ENCODE measurements at regions not wholly inside any gene's neighbourhood (a gene's known extent, or its start where the extent isn't known, plus 50 kb on each side); places are given as distances from the start of the nearest gene placed in this dataset.
"Not testable (repeated sequence)": the region's sequence is repeated elsewhere in the genome, so short reads cannot be mapped to it uniquely, and the experiment has no call there.

DNA sequence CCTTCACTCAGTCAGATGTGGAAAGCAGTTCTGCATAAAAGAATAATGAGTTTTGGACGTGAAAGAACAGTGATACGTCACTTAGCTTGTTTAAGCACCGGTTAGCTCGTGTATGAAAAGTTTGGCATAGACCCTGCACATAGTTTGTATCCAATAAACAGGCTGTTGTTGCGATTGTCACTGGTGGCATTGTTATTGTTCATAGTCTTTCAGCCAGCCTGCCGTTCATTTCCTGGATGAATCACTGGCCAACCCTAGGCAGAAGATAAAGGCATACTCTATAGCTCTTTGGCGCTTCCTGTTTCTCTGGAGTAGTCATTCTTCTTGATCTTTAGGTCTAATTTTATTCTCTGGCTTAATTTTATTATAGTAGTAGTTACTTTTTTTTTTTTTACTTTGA, 57.8 kb upstream of the ANKRD30A start:
- H3K36me3 ChIP-seq, result no peaks in the 10 kb centered on the region
- TF ChIP-seq, protein P1, sequence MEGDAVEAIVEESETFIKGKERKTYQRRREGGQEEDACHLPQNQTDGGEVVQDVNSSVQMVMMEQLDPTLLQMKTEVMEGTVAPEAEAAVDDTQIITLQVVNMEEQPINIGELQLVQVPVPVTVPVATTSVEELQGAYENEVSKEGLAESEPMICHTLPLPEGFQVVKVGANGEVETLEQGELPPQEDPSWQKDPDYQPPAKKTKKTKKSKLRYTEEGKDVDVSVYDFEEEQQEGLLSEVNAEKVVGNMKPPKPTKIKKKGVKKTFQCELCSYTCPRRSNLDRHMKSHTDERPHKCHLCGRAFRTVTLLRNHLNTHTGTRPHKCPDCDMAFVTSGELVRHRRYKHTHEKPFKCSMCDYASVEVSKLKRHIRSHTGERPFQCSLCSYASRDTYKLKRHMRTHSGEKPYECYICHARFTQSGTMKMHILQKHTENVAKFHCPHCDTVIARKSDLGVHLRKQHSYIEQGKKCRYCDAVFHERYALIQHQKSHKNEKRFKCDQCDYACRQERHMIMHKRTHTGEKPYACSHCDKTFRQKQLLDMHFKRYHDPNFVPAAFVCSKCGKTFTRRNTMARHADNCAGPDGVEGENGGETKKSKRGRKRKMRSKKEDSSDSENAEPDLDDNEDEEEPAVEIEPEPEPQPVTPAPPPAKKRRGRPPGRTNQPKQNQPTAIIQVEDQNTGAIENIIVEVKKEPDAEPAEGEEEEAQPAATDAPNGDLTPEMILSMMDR (IDR thresholded peaks at IDR 0.05), result no peak
- no peak for ATAC-seq
- intact Hi-C loops (cut with DNase I), result no loop called here
- no peaks in the 10 kb centered on the region for H3K4me1 ChIP-seq
- no peaks in the 10 kb centered on the region for H3K27me3 ChIP-seq
- H3K4me3 ChIP-seq, result no peak overlapping the region
- no peak overlapping the region for H3K27ac ChIP-seq
- no peak for DNase-seq
- peaks cover 0 to 24% of the 10 kb centered on the region in 2 donors for H3K9me3 ChIP-seq

DNA sequence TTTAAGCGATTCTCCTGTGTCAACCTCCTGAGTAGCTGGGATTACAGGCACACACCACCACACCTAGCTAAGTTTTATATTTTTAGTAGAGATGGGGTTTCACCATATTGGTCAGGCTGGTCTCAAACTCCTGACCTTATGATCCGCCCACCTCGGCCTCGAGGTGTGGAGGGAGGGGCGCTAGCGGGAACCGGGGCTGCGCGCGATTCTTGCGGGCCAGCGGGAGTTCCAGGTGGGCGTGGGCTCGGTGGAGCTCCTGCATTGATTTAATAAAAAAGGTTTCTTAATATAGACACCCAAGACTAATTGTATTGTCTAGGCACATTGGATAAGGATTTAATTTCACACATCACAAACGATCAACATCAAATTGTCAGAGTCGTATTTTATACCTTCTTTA, 63.1 kb upstream of the ANKRD30A start:
- peak in 1 of 4 donors; percentile 61 for DNase-seq
- H3K4me1 ChIP-seq; H3K27ac ChIP-seq; ATAC-seq; H3K36me3 ChIP-seq; intact Hi-C loops (cut with DNase I); H3K4me3 ChIP-seq; H3K27me3 ChIP-seq: not testable (repeated sequence)
- peaks cover 0 to 17% of the 10 kb centered on the region in 2 donors for H3K9me3 ChIP-seq

DNA sequence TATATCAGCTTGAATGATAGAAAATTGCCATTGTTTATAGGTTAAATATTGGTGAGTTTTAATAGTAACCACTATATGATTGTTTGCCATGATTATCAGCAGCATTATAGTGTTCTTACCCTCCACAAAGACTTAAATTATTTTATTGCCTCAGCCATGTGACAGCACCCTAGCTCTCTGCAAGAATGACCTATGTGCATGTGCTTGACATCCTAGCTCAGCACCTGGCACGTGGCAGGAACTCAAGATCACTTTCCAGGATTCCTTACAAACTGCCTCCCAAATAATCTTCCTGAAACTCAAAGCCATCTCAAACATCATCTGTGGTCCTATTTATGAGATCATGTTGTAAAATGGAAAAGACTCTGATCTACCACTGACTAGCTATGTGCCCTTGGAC, 68.1 kb upstream of the ANKRD30A start:
- no peaks in the 10 kb centered on the region for H3K27me3 ChIP-seq
- no peak for ATAC-seq
- DNase-seq, result no peak
- H3K36me3 ChIP-seq, result no peaks in the 10 kb centered on the region
- H3K9me3 ChIP-seq, result peaks cover 0 to 6% of the 10 kb centered on the region in 2 donors
- H3K27ac ChIP-seq, result no peak overlapping the region
- no peak overlapping the region for H3K4me3 ChIP-seq
- intact Hi-C loops (cut with DNase I), result no loop called here
- TF ChIP-seq, protein P1 (IDR thresholded peaks at IDR 0.05), result no peak
- no peaks in the 10 kb centered on the region for H3K4me1 ChIP-seq

DNA sequence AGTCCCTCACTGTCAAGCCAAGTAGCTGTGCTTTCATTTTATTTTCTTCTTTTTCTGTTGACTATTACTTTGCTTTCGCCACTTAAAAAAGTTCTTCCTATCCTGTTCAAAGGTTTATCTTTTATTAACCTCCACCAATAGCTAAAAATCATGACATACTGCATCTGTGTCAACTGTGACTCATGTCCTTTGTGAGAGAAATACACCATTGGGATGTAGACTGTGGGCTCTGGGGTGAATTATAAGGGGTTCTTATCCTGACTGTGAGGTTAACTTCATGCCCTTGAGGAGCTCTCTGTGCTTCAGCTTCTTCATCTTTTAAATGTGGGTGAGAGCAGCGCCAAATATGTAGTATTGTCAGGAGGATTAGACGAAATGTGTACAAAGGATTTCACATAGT, 71.9 kb upstream of the ANKRD30A start:
- no peak overlapping the region for H3K4me3 ChIP-seq
- no peaks in the 10 kb centered on the region for H3K4me1 ChIP-seq
- ATAC-seq (no peak), DNase-seq (no peak)
- intact Hi-C loops (cut with DNase I), result no loop called here
- peaks cover 0 to 20% of the 10 kb centered on the region in 2 donors for H3K9me3 ChIP-seq
- H3K27ac ChIP-seq, result no peak overlapping the region
- no peaks in the 10 kb centered on the region for H3K27me3 ChIP-seq
- TF ChIP-seq, protein P1 (IDR thresholded peaks at IDR 0.05), result no peak
- no peaks in the 10 kb centered on the region for H3K36me3 ChIP-seq

DNA sequence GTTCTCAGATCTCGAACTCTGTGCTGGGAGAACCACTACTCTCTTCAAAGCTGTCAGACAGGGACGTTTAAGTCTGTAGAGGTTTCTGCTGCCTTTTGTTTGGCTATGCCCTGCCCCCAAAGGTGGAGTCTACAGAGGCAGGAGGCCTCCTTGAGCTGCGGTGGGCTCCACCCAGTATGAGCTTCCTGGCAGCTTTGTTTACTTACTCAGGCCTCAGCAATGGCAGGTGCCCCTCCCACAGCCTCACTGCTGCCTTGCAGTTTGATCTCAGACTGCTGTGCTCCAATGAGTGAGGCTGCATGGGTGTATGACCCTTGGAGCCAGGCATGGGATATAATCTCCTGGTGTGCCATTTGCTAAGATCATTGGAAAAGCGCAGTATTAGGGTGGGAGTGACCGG, 75.4 kb upstream of the ANKRD30A start:
- H3K4me1 ChIP-seq; H3K36me3 ChIP-seq; H3K27ac ChIP-seq; intact Hi-C loops (cut with DNase I); H3K4me3 ChIP-seq; DNase-seq; H3K27me3 ChIP-seq; ATAC-seq: not testable (repeated sequence)
- H3K9me3 ChIP-seq, result peaks cover 0 to 33% of the 10 kb centered on the region in 2 donors

DNA sequence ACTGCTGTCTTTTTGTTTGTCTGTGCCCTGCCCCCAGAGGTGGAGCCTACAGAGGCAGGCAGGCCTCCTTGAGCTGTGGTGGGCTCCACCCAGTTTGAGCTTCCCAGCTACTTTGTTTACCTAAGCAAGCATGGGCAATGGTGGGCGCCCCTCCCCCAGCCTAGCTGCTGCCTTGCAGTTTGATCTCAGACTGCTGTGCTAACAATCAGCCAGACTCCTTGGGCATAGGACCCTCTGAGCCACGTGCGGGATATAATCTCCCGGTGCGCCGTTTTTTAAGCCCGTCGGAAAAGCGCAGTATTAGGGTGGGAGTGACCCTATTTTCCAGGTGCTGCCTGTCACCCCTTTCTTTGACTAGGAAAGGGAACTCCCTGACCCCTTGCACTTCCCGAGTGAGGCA, 81.1 kb upstream of the ANKRD30A start:
- peaks cover 0 to 40% of the 10 kb centered on the region in 2 donors for H3K9me3 ChIP-seq
- H3K27me3 ChIP-seq; intact Hi-C loops (cut with DNase I); H3K4me1 ChIP-seq; H3K36me3 ChIP-seq; ATAC-seq; H3K4me3 ChIP-seq; H3K27ac ChIP-seq: not testable (repeated sequence)
- peak in 1 of 4 donors; percentile 59 for DNase-seq

DNA sequence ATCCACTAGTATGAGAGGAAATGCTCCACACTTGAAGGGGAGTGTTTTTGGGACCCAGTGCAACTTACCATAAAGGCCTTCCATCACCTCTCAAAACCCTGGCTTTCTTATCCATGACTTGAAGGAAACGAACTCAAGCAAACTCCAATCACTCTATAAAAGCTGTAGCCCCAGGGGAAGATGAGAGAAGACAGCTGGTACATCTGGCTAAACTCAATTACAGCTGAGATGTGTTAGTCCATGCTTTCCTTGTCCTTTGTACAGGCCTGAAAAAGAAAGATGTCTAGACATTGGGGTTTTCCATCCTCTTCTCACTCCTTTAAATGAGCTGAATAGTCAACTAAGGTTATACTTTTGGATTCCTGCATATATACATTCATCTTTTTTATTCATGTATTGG, 89.5 kb upstream of the ANKRD30A start:
- no peaks in the 10 kb centered on the region for H3K36me3 ChIP-seq
- H3K27ac ChIP-seq, result no peak overlapping the region
- H3K27me3 ChIP-seq, result no peaks in the 10 kb centered on the region
- ATAC-seq (no peak), DNase-seq (no peak)
- intact Hi-C loops (cut with DNase I), result no loop called here
- H3K4me1 ChIP-seq, result no peaks in the 10 kb centered on the region
- no peak overlapping the region for H3K4me3 ChIP-seq
- peaks cover 0 to 30% of the 10 kb centered on the region in 2 donors for H3K9me3 ChIP-seq
- TF ChIP-seq, protein P1 (IDR thresholded peaks at IDR 0.05), result no peak

Measured in left lung (tissue), 4 donors.